Superior temporal gyrus (tissue), 1 donor: ENCODE measurements at regions not wholly inside any gene's neighbourhood (a gene's known extent, or its start where the extent isn't known, plus 50 kb on each side); places are given as distances from the start of the nearest gene placed in this dataset.

Source experiments
- DNase-seq: peaks from one replicate; pipeline ENCODE4 v3.0.0-alpha.2; 2016; ENCODE audit errors: extremely low spot score

DNA sequence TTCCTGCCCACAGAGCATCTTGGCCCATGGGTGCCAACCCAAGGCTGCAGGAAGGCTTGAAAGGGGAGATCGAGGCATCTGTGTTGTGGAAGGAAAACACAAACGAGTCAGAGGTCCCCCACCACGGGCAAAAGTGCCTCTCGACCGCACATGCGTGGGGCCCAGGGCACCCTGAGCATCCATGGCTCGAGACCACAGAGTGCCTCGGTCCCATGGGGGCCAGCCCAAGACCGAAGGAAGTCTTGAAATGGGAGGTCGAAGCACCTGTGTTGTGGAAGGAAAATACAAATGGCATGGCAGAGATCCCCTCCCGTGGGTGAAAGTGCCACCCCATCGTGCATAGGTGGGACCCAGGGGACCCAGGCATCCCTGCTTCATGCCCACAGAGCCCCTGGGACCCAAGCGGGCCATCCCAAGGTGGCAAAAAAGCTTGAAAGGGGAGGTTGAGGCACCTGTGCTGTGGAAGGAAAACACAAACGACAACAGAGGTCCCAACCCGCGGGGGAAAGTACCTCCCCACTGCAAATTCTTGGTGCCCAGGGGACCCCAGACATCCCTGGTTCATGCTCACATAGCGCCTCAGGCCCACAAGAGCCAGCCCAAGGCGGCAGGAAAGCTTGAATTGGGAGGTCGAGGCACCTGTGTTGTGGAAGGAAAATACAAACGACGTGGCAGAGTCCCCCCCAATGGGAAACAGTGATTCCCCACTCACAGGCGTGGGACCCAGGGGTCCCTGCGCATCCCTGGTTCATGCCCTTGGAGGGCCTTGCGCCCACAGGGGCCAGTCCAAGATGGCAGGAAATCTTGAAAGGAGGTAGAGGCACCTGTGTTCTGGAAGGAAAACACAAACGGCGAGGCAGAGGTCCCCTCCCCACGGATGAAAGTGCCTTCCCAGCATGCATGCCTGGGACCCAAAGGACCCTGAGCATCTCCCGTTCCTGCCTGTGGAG is 373.0 kb downstream of the ALG10 start:
- DNase-seq, result no peak

DNA sequence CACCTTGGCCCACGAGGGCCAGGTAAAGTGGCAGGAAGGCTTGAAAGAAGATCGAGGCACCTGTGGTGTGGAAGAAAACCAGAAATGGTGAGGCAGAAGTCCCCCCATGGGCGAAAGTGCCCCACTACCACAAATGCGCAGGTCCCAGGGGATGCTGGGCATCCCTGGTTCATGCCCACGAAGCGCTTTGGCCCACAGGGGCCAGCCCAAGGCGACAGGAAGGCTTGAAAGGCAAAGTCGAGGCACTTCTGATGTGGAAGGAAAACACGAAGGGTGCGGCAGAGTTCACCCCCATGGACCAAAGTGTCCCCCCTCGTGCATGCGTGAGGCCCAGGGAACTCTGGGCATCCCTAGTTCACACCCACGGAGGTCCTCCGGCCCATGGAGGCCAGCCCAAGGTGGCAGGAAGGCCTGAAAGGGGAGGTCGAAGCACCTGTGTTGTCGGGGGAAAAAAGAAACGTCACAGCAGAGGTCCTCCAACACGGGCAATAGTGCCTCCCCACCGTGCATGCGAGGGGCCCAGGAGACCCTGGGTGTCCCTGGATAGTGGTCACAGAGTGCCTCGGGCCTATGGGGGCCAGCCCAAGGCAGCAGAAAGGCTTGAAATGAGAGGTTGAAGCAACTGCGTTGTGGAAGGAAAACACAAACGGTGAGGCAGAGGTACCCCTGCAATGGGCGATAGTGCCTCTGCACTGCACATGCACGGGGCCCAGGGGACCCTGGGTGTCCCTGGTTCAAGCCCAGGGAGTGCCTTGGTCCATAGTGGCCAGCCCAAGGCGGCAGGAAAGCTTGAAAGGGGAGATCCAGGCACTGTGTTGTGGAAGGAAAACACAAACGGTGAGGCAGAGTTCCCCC is 373.9 kb downstream of the ALG10 start:
- DNase-seq, result no peak

DNA sequence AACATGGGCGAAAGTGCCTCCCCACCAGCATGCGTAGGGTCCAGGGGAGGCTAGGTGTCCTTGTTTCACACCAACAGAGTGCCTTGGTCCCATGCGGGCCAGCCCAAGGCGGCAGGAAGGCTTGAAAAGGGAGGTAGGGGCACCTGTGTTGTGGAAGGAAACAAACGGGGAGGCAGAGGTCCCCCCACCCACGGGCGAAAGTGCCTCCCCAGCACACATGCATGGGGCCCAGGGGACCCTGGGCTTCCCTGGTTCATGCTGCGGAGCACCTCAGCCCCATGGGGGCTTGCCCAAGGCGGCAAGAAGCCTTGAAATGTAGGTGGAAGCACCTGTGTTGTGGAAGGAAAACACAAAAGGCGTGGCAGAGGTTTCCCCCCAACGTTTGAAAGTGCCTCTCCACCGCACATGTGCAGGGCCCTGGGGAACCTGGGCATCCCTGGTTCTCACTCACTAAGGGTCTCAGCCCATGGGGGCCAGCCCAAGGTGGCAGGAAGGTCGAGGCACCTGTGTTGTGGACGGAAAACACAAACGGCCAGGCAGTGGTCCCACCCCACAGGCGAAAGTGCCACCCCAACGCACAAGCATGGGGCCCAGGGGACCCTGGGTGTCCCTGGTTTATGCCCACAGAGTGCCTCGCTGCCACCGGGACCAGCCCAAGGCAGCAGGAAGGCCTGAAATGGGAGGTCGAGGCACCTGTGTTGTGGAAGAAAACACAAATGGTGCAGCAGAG is 374.7 kb downstream of the ALG10 start:
- DNase-seq, result no peak

DNA sequence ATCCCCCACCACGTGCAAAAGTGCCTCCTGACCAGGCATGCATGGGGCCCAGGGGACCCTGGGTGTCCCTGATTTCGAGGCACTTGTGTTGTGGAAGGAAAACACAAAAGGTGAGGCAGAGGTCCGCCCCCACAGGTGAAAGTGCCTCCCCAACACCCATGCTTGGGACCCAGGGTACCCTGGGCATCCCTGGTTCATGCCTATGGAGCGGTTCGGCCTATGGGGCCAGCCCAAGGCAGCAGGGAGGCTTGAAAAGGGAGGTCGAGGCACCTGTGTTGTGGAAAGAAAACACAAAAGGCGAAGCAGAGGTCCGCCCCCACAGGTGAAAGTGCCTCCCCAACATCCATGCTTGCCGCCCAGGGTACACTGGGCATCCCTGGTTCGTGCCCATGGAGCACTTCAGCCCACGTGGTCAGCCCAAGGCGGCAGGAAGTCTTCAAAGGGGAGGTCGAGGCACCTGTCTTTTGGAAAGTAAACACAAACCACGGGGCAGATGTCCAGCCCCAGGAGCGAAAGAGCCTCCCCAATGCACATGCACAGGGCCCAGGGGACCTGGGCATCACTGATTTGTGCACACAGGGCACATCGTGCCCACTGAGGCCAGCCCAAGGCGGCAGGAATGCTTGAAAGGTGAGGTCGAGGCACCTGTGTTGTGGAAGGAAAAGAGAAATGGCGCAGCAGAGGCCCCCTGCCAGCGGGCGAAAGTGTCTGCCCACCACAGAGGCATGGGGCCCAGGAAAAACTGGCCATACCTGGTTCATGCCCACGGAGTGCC is 375.5 kb downstream of the ALG10 start:
- no peak for DNase-seq

DNA sequence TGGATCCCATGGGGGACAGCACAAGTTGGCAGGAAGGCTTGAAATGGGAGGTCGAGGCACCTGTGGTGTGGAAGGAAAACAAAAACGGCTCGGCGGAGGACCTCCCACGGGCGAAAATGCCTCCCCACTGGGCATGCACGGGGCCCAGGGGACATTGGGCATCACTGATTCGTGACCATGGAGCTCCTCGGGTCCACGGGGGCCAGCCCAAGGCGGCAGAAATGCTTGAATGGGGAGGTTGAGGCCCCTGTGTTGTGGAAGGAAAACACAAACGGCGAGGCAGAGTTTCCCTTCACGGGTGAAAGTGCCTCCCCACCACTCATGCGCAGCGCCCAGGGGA is 376.0 kb downstream of the ALG10 start:
- DNase-seq, result no peak

DNA sequence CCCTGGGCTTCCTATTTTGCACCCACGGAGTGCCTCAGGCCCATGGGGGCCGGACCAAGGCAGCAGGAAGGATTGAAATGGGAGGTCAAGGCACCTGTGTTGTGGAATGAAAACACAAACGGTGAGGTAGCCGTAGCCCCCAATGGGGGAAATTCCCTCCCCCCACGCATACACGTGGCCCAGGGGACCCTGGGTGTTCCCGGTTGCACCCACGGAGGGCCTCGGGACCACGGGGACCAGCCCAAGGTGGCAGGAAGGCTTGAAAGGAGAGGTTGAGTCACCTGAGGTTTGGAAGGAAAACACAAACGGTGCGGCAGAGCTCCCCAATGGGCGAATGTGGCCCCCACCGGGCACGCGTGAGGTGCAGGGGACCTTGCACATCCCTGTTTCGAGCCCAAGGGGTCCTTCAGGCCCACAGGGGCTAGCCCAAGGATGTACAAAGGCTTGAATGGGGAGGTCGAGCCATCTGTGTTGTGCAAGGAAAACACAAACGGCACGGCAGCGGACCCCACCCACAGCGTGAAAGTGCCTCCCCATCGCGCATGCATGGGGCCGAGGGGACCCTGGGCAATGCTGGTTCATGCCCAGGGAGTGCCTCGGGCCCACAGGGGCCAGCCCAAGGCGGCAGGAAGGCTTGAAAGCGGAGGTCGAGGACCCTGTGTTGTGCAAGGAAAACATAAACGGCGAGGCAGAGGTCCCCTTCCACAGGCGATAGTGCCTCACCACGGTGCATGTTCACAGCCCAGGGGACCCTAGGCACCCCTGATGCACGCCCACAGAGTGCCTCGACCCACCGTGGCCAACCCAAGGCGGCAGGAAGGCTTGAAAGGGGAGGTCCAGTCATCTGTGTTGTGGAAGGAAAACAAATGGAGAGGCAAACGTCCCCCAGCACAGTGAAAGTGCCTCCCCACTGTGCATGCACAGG is 376.7 kb downstream of the ALG10 start:
- DNase-seq, result no peak

DNA sequence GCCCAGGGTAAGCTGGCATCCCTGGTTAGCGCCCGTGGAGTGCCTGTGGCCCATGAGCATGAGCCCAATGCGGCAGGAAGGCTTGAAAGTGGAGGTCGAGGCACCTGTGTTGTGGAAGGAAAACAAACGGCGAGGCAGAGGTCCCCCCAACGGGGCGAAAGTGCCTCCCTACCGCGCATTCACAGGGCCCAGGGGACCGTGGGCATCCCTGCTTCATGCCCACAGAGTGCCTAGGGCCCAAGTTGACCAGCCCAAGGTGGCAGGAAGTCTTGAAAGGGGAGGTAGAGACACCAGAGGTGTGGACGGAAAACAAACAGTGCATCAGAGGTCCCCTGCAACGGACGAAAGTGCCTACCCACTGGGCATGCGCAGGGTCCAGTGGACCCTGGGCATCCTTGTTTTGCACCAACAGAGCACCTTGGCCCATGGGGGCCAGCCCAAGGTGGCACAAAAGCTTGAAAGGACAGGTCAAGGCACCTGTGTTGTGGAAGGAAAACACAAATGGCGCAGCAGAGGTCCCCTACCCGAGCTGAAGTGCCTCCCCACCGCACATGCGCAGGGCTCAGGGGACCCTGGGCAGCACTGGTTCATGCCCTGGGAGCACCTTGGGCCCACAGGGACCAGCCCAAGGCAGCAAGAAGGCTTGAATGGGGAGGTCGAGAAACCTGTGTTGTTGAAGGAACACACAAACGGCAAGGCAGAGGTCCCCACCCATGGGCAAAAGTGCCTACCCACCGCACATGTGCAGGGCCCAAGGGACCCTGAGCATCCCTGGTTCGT is 377.5 kb downstream of the ALG10 start:
- DNase-seq, result no peak

DNA sequence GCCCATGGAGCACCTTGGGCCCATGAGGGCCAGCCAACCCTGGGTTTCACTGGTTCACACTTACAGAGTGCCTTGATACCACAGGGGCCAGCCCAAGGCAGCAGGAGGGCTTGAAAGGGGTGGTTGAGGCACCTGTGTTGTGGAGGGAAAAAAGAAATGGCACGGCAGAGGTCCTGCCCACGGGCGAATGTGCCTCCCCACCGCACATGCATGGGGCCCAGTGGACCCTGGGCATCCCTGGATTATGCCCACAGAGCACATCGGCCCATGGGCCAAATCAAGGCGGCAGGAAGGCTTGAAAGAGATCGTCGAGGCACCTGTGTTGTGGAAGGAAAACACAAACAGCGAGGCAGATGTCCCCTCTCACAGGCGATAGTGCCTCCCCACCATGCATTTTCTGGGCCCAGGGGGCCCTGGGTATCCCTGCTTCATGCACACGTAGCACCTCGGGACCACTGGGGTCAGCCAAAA is 378.1 kb downstream of the ALG10 start:
- no peak for DNase-seq

DNA sequence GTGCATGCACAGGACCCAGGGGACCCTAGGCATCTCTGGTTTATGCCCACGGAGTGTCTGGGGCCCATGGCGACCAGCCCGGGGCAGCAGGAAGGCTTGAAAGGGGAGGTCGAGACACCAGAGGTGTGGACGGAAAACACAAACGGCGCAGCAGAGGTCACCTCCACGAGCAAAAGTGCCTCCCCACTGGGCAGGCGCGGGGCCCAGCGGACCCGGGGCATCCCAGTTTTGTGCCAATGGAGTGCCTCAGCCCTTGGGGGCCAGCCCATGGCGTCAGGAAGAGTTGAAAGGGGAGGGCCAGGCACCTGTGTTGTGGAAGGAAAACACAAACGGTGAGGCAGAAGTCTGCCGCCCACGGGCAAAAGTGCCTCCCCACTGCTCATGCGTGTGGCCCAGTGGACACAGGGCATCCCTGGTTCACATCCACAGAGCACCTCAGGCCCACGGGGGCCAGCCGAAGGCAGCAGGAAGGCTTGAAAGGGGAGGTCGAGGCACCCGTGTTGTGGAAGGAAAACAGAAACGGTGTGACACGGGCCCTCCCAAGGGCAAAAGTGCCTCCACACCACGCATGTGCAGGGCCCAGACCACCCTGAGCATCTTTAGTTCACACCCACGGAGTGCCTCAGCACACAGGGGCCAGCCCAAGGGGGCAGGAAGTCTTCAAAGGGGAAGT is 378.8 kb downstream of the ALG10 start:
- DNase-seq, result no peak

DNA sequence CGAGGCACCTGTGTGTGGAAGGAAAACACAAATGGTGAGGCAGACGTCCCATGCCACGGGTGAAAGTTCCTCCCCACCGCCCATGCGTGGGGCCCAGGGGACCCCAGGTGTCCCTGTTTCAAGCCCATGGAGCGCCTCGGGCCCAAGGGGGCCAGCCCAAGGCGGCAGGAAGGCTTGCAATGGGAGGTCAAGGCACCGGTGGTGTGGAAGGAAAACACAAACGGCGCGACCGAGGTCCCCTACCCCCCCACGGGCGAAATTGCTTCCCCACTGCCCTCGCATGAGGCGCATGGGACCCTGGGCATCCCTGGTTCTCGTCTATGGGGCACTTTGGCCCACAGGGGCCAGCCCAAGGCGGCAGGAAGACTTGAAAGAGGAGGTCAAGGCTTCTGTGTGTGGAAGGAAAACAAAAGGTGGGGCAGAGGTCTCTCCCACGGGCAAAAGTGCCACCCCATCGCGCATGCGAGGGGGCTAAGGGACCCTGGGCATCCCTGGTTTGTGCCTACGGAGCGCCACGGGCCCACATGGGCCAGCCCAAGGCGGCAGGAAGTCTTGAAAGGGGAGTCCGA is 379.4 kb downstream of the ALG10 start:
- DNase-seq, result no peak

DNA sequence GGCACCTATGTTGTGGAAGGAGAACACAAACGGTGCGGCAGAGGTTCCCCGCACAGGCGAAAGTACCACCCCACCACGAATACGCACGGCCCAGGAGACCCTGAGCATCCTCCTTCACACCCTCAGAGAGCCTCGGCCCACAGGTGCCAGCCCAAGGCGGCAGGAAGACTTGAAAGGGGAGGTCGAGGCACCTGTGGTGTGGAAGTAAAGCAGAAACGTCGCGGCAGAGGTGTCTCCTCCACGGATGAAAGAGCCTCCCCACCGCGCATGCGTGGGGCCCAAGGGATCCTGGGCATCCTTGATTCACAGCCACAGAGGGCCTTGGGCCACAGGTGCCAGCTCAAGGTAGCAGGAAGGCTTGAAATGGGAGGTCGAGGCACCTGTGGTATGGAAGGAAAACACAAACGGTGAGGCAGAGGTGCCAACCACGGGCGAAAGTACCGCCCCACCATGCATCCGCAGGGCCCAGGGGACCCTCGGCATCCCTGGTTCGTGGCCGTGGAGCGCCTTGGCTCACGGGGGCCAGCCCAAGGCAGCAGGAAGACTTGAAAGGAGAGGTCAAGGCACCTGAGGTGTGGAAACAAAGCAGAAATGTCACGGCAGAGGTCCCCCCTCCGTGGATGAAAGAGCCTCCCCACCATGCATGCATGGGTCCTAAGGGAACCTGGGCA is 380.1 kb downstream of the ALG10 start:
- DNase-seq, result no peak

DNA sequence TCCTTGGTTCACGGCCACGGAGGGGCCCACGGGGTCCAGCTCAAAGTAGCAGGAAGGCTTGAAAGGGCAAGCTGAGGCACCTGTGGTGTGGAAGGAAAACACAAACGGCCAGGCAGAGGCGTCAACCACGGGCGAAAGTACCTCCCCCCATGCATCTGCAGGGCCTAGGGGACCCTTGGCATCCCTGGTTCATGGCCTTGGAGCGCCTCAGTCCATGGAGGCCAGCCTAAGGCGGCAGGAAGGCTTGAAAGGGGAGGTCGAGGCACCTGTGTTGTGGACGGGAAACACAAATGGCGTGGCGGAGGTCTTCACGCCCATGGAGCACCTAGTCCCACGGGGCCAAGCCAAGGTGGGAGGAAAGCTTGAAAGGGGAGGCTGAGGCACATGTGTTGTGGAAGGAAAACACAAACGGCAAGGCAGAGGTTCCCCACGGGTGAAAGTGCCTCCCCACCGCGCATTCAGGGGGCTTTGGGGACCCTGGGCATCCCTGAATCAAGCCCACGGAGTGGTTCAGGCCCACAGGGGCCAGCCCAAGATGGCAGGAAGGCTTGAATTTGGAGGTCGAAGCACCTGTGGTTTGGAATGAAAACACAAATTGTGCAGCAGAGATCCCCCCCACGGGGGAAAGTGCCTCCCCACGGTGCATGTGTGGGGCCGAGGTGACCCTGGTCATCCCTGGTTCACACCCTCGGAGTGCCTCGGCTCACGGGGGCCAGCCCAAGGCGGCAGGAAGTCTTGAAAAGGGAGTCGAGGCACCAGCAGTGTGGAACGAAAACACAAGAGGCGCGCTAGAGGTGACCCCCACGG is 380.8 kb downstream of the ALG10 start:
- no peak for DNase-seq

DNA sequence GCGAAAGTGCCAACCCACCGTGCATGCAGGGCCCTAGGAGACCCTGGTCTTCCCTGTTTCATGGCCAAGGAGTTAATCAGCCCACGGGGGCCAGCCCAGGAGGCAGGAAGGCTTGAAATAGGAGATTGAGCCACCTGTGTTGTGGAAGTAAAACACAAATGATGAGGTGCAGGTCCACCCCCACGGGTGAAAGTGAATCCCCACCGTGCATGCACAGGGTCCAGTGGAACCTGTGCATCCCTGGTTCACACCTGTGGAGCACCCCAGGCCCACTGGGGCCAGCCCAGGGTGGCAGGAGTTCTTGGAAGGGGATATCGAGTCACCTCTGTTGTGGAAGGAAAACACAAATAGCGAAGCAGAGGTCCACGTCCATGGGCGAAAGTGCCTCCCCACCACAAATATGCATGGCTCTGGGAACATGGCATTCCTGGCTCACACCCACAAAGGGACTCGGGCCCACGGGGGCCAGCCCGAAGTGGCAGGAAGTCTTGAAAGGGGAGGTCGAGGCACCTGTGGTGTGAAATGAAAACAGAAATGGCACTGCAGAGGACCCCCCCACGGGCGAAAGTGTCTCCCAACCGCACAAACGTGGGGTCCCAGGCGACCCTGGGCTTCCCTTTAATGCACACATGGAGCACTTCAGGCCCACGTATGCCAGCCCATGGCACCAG is 381.5 kb downstream of the ALG10 start:
- DNase-seq, result no peak

DNA sequence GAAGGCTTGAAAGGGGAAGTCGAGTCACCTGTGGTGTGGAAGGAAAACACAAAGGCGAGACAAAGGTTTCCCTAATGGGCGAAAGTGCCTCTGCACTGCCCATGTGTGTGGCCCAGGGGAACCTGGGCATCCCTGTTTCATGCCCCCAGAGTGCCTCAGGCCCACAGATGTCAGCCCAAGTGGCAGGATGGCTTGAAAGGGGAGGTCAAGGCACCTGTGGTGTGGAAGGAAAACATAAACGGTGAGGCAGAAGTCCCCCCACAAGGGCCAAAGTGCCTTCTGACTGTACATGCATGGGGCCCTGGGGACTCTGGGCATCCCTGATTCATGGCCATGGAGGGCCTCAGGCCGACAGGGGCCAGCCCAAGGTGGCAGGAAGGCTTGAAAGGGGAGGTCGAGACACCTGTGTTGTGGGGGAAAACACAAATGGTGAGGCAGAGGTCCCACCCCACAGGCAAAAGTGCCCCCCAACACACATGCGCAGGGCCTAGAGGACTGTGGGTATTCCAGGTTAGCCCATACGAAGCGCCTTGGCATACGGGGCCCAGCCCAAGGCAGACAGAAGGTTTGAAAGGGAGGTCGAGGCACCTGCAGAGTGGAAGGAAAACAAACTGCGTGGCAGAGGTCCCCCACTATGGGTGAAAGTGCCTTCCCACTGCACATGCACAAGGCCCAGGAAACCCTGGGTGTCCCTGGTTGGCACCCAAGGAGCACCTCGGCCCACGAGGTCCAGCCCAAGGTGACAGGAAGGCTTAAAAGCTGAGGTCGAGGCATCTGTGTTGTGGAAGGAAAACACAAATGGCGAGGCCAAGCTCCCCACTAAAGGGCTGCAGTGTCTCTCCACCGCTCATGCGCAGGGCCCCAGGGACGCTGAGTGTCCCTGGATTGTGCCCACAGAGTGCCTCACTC is 382.3 kb downstream of the ALG10 start:
- DNase-seq, result no peak
